HG03442 (cell line): ENCODE measurements at regions not wholly inside any gene's neighbourhood (a gene's known extent, or its start where the extent isn't known, plus 50 kb on each side); places are given as distances from the start of the nearest gene placed in this dataset.
"Not testable (repeated sequence)": the region's sequence is repeated elsewhere in the genome, so short reads cannot be mapped to it uniquely, and the experiment has no call there.

ENCODE experiments used
- ATAC-seq: cut with Tn5 transposase; IDR thresholded peaks from one replicate; pipeline ENCODE4 v1.9.1; 2021; ENCODE audit warnings: mild to moderate bottlenecking, moderate library complexity; ENCODE audit not compliant: unreplicated experiment

- ATAC-seq: no peak
Measured at GRCh38 chr4:123535037-123535748, 138.6 kb downstream of the SPRY1 start.

GRCh38 chr4:123536225-123536624 is 139.6 kb downstream of the SPRY1 start:
- no peak for ATAC-seq

- not testable (repeated sequence) for ATAC-seq
Measured at GRCh38 chr4:123537906-123538402, 141.4 kb downstream of the SPRY1 start.

GRCh38 chr4:123545667-123546572 is 149.3 kb downstream of the SPRY1 start:
- ATAC-seq: no peak

GRCh38 chr4:123546573-123547060 is 150.0 kb downstream of the SPRY1 start:
- no peak for ATAC-seq

GRCh38 chr4:123547216-123548165 is 150.9 kb downstream of the SPRY1 start:
- ATAC-seq: no peak

- ATAC-seq: no peak
Measured at GRCh38 chr4:123553279-123553678, 156.7 kb downstream of the SPRY1 start.

GRCh38 chr4:123553733-123554637 is 157.4 kb downstream of the SPRY1 start:
- no peak for ATAC-seq

- no peak for ATAC-seq
Measured at GRCh38 chr4:123554801-123555232, 158.2 kb downstream of the SPRY1 start.

GRCh38 chr4:123555233-123555806 is 158.7 kb downstream of the SPRY1 start:
- no peak for ATAC-seq

- ATAC-seq: no peak
Measured at GRCh38 chr4:123555807-123556273, 159.2 kb downstream of the SPRY1 start.

- ATAC-seq: no peak
Measured at GRCh38 chr4:123556526-123556925, 159.9 kb downstream of the SPRY1 start.

- ATAC-seq: no peak
Measured at GRCh38 chr4:123557857-123558536, 161.4 kb downstream of the SPRY1 start.

- no peak for ATAC-seq
Measured at GRCh38 chr4:123558865-123559264, 162.3 kb downstream of the SPRY1 start.

- ATAC-seq: no peak
Measured at GRCh38 chr4:123559955-123560871, 163.6 kb downstream of the SPRY1 start.

- ATAC-seq: no peak
Measured at GRCh38 chr4:123561525-123561924, 164.9 kb downstream of the SPRY1 start.

GRCh38 chr4:123562994-123563750 is 166.6 kb downstream of the SPRY1 start:
- ATAC-seq: no peak
